Osteoblast (primary cell): ENCODE measurements at regions not wholly inside any gene's neighbourhood (a gene's known extent, or its start where the extent isn't known, plus 50 kb on each side); places are given as distances from the start of the nearest gene placed in this dataset.

ENCODE experiments used
- DNase-seq: peaks from one replicate; pipeline ENCODE4 v3.0.0; 2011; ENCODE audit warnings: low spot score, mixed read lengths; ENCODE audit not compliant: insufficient read length; ENCODE audit errors: missing footprints
- H2AFZ ChIP-seq: 2 replicates; pipeline ENCODE4 v1.6.0; 2011; ENCODE audit warnings: mild to moderate bottlenecking, low read length
- H3K27ac ChIP-seq: 2 replicates; pipeline ENCODE4 v1.5.1; 2011; ENCODE audit warnings: mild to moderate bottlenecking, low read depth, low read length, moderate library complexity
- H3K27me3 ChIP-seq: 2 replicates; pipeline ENCODE4 v1.6.0; 2012; ENCODE audit warnings: mild to moderate bottlenecking, control low read depth, inconsistent platforms, low read length, moderate library complexity; ENCODE audit not compliant: insufficient read depth
- H3K36me3 ChIP-seq: 2 replicates; pipeline ENCODE4 v1.5.1; 2011; ENCODE audit warnings: mild to moderate bottlenecking, low read length, control low read depth, moderate library complexity; ENCODE audit not compliant: insufficient read depth
- H3K4me1 ChIP-seq: 2 replicates; pipeline ENCODE4 v1.5.1; 2011; ENCODE audit warnings: mild to moderate bottlenecking, low read length, control low read depth, moderate library complexity; ENCODE audit not compliant: insufficient read depth
- H3K4me2 ChIP-seq: 2 replicates; pipeline ENCODE4 v1.6.0; 2011; ENCODE audit warnings: mild to moderate bottlenecking, low read length; ENCODE audit not compliant: insufficient read depth
- H3K4me3 ChIP-seq: fragments of 200-600 bp; sonication (generic); 3 replicates; pipeline ENCODE4 v1.5.1; 2012; ENCODE audit warnings: mild to moderate bottlenecking, low read length, inconsistent platforms; ENCODE audit not compliant: insufficient read depth
- H3K79me2 ChIP-seq: 2 replicates; pipeline ENCODE4 v1.6.0; 2012; ENCODE audit warnings: mild to moderate bottlenecking, low read length, control low read depth, inconsistent platforms; ENCODE audit not compliant: insufficient read depth
- H3K9me3 ChIP-seq: 2 replicates; pipeline ENCODE4 v1.5.1; 2011; ENCODE audit warnings: low read depth, low read length, control low read depth
- H4K20me1 ChIP-seq: 2 replicates; pipeline ENCODE4 v1.6.0; 2012; ENCODE audit warnings: mild to moderate bottlenecking, low read length, control low read depth; ENCODE audit not compliant: insufficient read depth
- CTCF ChIP-seq: IDR thresholded peaks from 2 replicates; pipeline ENCODE4 v1.5.1; 2011; ENCODE audit warnings: mild to moderate bottlenecking, low read depth, low read length, moderate library complexity; ENCODE audit errors: extremely low read depth

DNA sequence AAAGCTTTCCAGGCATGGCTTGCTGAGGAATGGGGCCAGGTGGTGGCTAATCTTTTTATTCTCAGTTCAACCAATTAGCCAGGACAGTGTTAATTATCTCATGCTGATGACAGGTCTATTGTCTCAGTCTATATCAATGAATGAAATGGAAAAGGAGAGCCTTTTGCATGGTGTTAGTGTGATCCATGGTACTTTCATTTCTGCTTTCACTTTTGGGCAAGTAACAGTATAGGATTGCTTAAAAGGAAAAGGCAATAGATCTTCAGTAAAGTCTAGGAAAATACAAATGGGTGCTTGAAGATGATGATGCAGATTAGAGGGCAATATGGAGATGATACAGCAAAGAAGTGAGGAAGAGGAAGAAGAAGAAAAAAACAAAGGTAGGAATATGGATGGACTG lies 430.3 kb downstream of the TFAP2A start:
- no peaks in the 10 kb centered on the region for H4K20me1 ChIP-seq
- no peaks in the 10 kb centered on the region for H3K4me1 ChIP-seq
- no peak overlapping the region for H3K4me2 ChIP-seq
- no peak for TF ChIP-seq CTCF
- H3K36me3 ChIP-seq, result no peaks in the 10 kb centered on the region
- DNase-seq, result no peak
- H2AFZ ChIP-seq, result no peak overlapping the region
- H3K27me3 ChIP-seq, result no peaks in the 10 kb centered on the region
- no peaks in the 10 kb centered on the region for H3K79me2 ChIP-seq
- H3K9me3 ChIP-seq, result peaks cover 2% of the 10 kb centered on the region
- H3K27ac ChIP-seq, result no peak overlapping the region
- no peak overlapping the region for H3K4me3 ChIP-seq

DNA sequence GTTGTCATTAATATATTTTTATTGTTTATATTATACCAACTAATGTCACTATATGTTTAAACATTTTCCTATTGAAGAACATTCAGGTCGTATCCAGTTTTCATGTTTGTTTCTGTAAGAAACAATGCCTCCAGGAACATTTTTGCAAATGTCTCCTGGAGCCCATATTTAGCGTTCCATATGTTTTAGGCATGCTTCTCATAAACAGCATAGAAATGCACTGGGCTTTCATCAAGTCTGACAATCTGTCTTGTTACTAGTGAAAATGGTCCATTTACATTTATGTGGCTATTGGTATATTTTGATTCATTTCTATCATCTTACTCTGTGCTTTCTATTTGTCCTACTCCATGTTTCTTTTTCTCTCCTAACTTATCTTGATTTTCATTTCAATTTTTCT lies 431.7 kb downstream of the TFAP2A start:
- no peak for TF ChIP-seq CTCF
- no peaks in the 10 kb centered on the region for H4K20me1 ChIP-seq
- H3K4me3 ChIP-seq, result no peak overlapping the region
- H2AFZ ChIP-seq, result no peak overlapping the region
- DNase-seq, result no peak
- no peak overlapping the region for H3K4me2 ChIP-seq
- H3K27me3 ChIP-seq, result no peaks in the 10 kb centered on the region
- H3K9me3 ChIP-seq, result peaks cover 2% of the 10 kb centered on the region
- H3K4me1 ChIP-seq, result no peaks in the 10 kb centered on the region
- no peak overlapping the region for H3K27ac ChIP-seq
- no peaks in the 10 kb centered on the region for H3K36me3 ChIP-seq
- H3K79me2 ChIP-seq, result no peaks in the 10 kb centered on the region

DNA sequence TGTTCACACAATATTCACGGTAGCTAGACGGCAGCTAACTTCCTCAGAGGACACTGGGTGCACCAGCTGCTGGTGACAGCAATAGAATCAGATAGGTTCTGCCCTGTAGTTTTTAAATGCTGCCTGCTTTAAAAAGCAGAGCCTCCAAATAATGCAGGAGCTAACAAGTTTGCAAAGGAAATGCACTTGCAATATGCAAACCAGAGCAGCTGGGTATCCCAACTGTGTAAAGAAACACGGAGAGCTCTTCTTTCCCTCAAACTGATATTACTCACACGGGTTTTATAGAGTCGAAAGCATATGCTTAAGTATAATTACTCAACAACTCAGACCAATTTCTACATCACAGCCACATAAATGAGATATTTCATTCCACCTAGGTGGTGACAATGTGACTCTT lies 432.7 kb downstream of the TFAP2A start:
- TF ChIP-seq CTCF, result no peak
- DNase-seq, result no peak
- H4K20me1 ChIP-seq, result no peaks in the 10 kb centered on the region
- H2AFZ ChIP-seq, result no peak overlapping the region
- no peak overlapping the region for H3K4me3 ChIP-seq
- no peaks in the 10 kb centered on the region for H3K79me2 ChIP-seq
- no peak overlapping the region for H3K27ac ChIP-seq
- no peaks in the 10 kb centered on the region for H3K36me3 ChIP-seq
- H3K4me1 ChIP-seq, result no peaks in the 10 kb centered on the region
- H3K9me3 ChIP-seq, result peaks cover 2% of the 10 kb centered on the region
- no peak overlapping the region for H3K4me2 ChIP-seq
- no peaks in the 10 kb centered on the region for H3K27me3 ChIP-seq

- peak; percentile 15 for DNase-seq
- H4K20me1 ChIP-seq, result no peaks in the 10 kb centered on the region
- no peaks in the 10 kb centered on the region for H3K27me3 ChIP-seq
- H3K4me2 ChIP-seq, result no peak overlapping the region
- H3K79me2 ChIP-seq, result no peaks in the 10 kb centered on the region
- TF ChIP-seq CTCF, result no peak
- peaks cover 4% of the 10 kb centered on the region for H3K9me3 ChIP-seq
- no peak overlapping the region for H2AFZ ChIP-seq
- H3K4me3 ChIP-seq, result no peak overlapping the region
- no peaks in the 10 kb centered on the region for H3K36me3 ChIP-seq
- H3K27ac ChIP-seq, result no peak overlapping the region
- H3K4me1 ChIP-seq, result no peaks in the 10 kb centered on the region
Measured at GRCh38 chr6:9979996-9980395, 434.9 kb downstream of the TFAP2A start.
